OCI-LY1 (cell line): ENCODE measurements at regions not wholly inside any gene's neighbourhood (a gene's known extent, or its start where the extent isn't known, plus 50 kb on each side); places are given as distances from the start of the nearest gene placed in this dataset.

Experiments used
- H2AFZ ChIP-seq: fragments of 200-600 bp; sonication (generic), shearing (Covaris generic); 2 replicates; pipeline ENCODE4 v1.6.0; 2014; ENCODE audit warnings: antibody characterized with exemption, mild to moderate bottlenecking, low read length
- H3F3A ChIP-seq: fragments of 200-600 bp; sonication (generic), shearing (Covaris generic); 2 replicates; pipeline ENCODE4 v1.6.0; 2014; ENCODE audit warnings: mild to moderate bottlenecking, antibody characterized with exemption, low read length, moderate library complexity; ENCODE audit not compliant: insufficient read depth
- H3K27ac ChIP-seq: fragments of 200-600 bp; sonication (generic); 2 replicates; pipeline ENCODE4 v1.5.1; 2014; ENCODE audit warnings: low read length, mixed run types, mild to moderate bottlenecking, low read depth; ENCODE audit not compliant: poor library complexity, severe bottlenecking
- H3K27me3 ChIP-seq: fragments of 200-600 bp; sonication (generic); 2 replicates; pipeline ENCODE4 v1.6.0; 2014; ENCODE audit warnings: antibody characterized with exemption, mild to moderate bottlenecking, low read length, moderate library complexity; ENCODE audit not compliant: insufficient read depth
- H3K36me3 ChIP-seq: fragments of 200-600 bp; sonication (generic); 2 replicates; pipeline ENCODE4 v1.6.1; 2014; ENCODE audit warnings: mild to moderate bottlenecking, antibody characterized with exemption, low read length, moderate library complexity, mixed read lengths; ENCODE audit not compliant: insufficient read depth
- H3K4me1 ChIP-seq: fragments of 200-600 bp; sonication (generic); 2 replicates; pipeline ENCODE4 v1.5.1; 2014; ENCODE audit warnings: mild to moderate bottlenecking, low read length, moderate library complexity; ENCODE audit not compliant: insufficient read depth, severe bottlenecking
- H3K4me2 ChIP-seq: fragments of 200-600 bp; sonication (generic), shearing (Covaris generic); 2 replicates; pipeline ENCODE4 v1.6.1; 2014; ENCODE audit warnings: low read length
- H3K4me3 ChIP-seq: fragments of 200-600 bp; sonication (generic); 2 replicates; pipeline ENCODE4 v1.5.1; 2014; ENCODE audit warnings: low read length, low read depth, mild to moderate bottlenecking, mixed read lengths; ENCODE audit not compliant: poor library complexity, severe bottlenecking
- H3K79me2 ChIP-seq: fragments of 200-600 bp; shearing (Covaris generic); 2 replicates; pipeline ENCODE4 v1.6.1; 2016; ENCODE audit warnings: mixed run types, low read length, mixed read lengths; ENCODE audit not compliant: insufficient read depth
- H3K9ac ChIP-seq: fragments of 200-600 bp; sonication (generic), shearing (Covaris generic); 2 replicates; pipeline ENCODE4 v1.6.1; 2014; ENCODE audit warnings: mild to moderate bottlenecking, low read length, mixed read lengths
- H3K9me2 ChIP-seq: fragments of 200-600 bp; sonication (generic), shearing (Covaris generic); 2 replicates; pipeline ENCODE4 v1.6.1; 2014; ENCODE audit warnings: low read depth, mild to moderate bottlenecking, low read length, mixed read lengths
- H3K9me3 ChIP-seq: fragments of 200-600 bp; shearing (Covaris generic); 2 replicates; pipeline ENCODE4 v1.6.1; 2014; ENCODE audit warnings: low read length, mixed read lengths
- H4K20me1 ChIP-seq: fragments of 200-600 bp; sonication (generic), shearing (Covaris generic); 2 replicates; pipeline ENCODE4 v1.6.0; 2016; ENCODE audit warnings: mild to moderate bottlenecking, low read length; ENCODE audit not compliant: insufficient read depth
- CTCF ChIP-seq: fragments of 200-600 bp; sonication (generic), shearing (Covaris generic); IDR thresholded peaks from 2 replicates; pipeline ENCODE4 v1.5.1; 2017; ENCODE audit warnings: mild to moderate bottlenecking, antibody characterized with exemption, low read length, moderate library complexity, mixed read lengths
- EZH2 ChIP-seq: fragments of 200-600 bp; sonication (generic), shearing (Covaris generic); IDR thresholded peaks from 2 replicates; pipeline ENCODE4 v1.8.0; 2017; ENCODE audit warnings: borderline replicate concordance, mixed run types, mild to moderate bottlenecking, antibody characterized with exemption, low read length, moderate library complexity, mixed read lengths

GRCh38 chr1:184242507-184242943, 144.3 kb upstream of the C1orf21 start:
- no peaks in the 10 kb centered on the region for H4K20me1 ChIP-seq

GRCh38 chr1:184244962-184245361, 141.9 kb upstream of the C1orf21 start:
- H3K4me2 ChIP-seq: no peak overlapping the region
- no peak for TF ChIP-seq EZH2
- TF ChIP-seq CTCF: no peak
- H3K4me1 ChIP-seq: no peaks in the 10 kb centered on the region
- no peak overlapping the region for H3K9ac ChIP-seq
- no peaks in the 10 kb centered on the region for H3F3A ChIP-seq
- no peaks in the 10 kb centered on the region for H3K27me3 ChIP-seq
- H3K36me3 ChIP-seq: no peaks in the 10 kb centered on the region
- no peak overlapping the region for H3K4me3 ChIP-seq
- H2AFZ ChIP-seq: no peak overlapping the region
- H3K9me2 ChIP-seq: no peaks in the 10 kb centered on the region
- no peaks in the 10 kb centered on the region for H3K79me2 ChIP-seq
- H3K9me3 ChIP-seq: no peaks in the 10 kb centered on the region
- no peaks in the 10 kb centered on the region for H4K20me1 ChIP-seq
- H3K27ac ChIP-seq: no peak overlapping the region

More at GRCh38 chr1:184242507-184242943, 144.3 kb upstream of the C1orf21 start:
- Histone ChIP-seq H2AFZ (no peak overlapping the region), H3K9me2 (no peaks in the 10 kb centered on the region), H3K27me3 (no peaks in the 10 kb centered on the region), H3K9ac (no peak overlapping the region), H3K36me3 (no peaks in the 10 kb centered on the region), H3K4me3 (no peak overlapping the region), H3F3A (no peaks in the 10 kb centered on the region), H3K4me1 (no peaks in the 10 kb centered on the region), H3K27ac (no peak overlapping the region), H3K4me2 (no peak overlapping the region), H3K79me2 (no peaks in the 10 kb centered on the region), H3K9me3 (no peaks in the 10 kb centered on the region)
- TF ChIP-seq EZH2 (no peak), CTCF (no peak)

GRCh38 chr1:184247671-184248070, 139.2 kb upstream of the C1orf21 start:
- TF ChIP-seq CTCF: no peak
- TF ChIP-seq EZH2: no peak
- no peaks in the 10 kb centered on the region for H3K79me2 ChIP-seq
- no peaks in the 10 kb centered on the region for H3K27me3 ChIP-seq
- H2AFZ ChIP-seq: no peak overlapping the region
- H4K20me1 ChIP-seq: no peaks in the 10 kb centered on the region
- H3K9ac ChIP-seq: no peak overlapping the region
- H3K4me1 ChIP-seq: no peaks in the 10 kb centered on the region
- H3K27ac ChIP-seq: no peak overlapping the region
- H3K36me3 ChIP-seq: no peaks in the 10 kb centered on the region
- no peak overlapping the region for H3K4me3 ChIP-seq
- H3K4me2 ChIP-seq: no peak overlapping the region
- no peaks in the 10 kb centered on the region for H3F3A ChIP-seq
- H3K9me2 ChIP-seq: no peaks in the 10 kb centered on the region
- no peaks in the 10 kb centered on the region for H3K9me3 ChIP-seq
